A549 (cell line): ENCODE measurements at regions not wholly inside any gene's neighbourhood (a gene's known extent, or its start where the extent isn't known, plus 50 kb on each side); places are given as distances from the start of the nearest gene placed in this dataset.

ENCODE experiments used
- ATAC-seq, 2 experiments: fragments of 200-7000 bp in 1 of 2; fragments of >200 bp in 1 of 2; cut with Nextera tagmentation in 1 of 2; cut with Tn5 transposase in 1 of 2; 3 replicates each; pipeline versions ENCODE4 v1.8.0 to v1.9.1; 2018 to 2020; ENCODE audit warnings: mild to moderate bottlenecking in 1 of 2, moderate library complexity in 1 of 2
- CTCF ChIA-PET: fragments of 300-600 bp; sonication (Branson Sonifier 250); formaldehyde crosslinking; extraction: SDS; loops from one replicate; lab custom pipeline; 2021; ENCODE audit warnings: antibody characterized with exemption, inconsistent platforms; lab: Yijun Ruan, JAX
- POLR2A ChIA-PET: fragments of 350-600 bp; formaldehyde crosslinking; extraction: SDS; loops from one replicate; lab custom pipeline; 2021; ENCODE audit warnings: antibody characterized with exemption, inconsistent platforms; lab: Yijun Ruan, JAX
- DNase-seq, 2 experiments: peaks; one replicate each; pipeline versions ENCODE4 v3.0.0 to v3.0.0-alpha.2; 2011 to 2016; ENCODE audit warnings: low read depth in 1 of 2, low spot score in 1 of 2
- FAIRE-seq: peaks from 2 replicates; lab custom pipeline; 2011; peaks lifted over from hg19 to GRCh38; lab: Jason Lieb, UNC
- H3K27ac ChIP-seq, 2 experiments: fragments of >200 bp; sonication (Bioruptor Twin); formaldehyde crosslinking; 3 replicates each; pipeline ENCODE4 v1.5.1; 2016 to 2017
- H3K4me1 ChIP-seq: fragments of >200 bp; sonication (Bioruptor Twin); formaldehyde crosslinking; 3 replicates; pipeline ENCODE4 v1.6.1; 2016
- H3K4me2 ChIP-seq: fragments of >200 bp; sonication (Bioruptor Twin); formaldehyde crosslinking; 3 replicates; pipeline ENCODE4 v1.6.1; 2016
- H3K4me3 ChIP-seq: fragments of >200 bp; sonication (Bioruptor Twin); formaldehyde crosslinking; 3 replicates; pipeline ENCODE4 v1.5.1; 2016
- H3K9me3 ChIP-seq: fragments of >200 bp; sonication (Bioruptor Twin); formaldehyde crosslinking; 3 replicates; pipeline ENCODE4 v1.6.1; 2016
- EHMT2 ChIP-seq: fragments of 200-600 bp; sonication (generic); IDR thresholded peaks from 2 replicates; pipeline ENCODE4 v1.6.1; 2016; ENCODE audit warnings: antibody characterized with exemption, low read depth, mild to moderate bottlenecking, moderate library complexity
- ESRRA ChIP-seq: fragments of 150-350 bp; IDR thresholded peaks from 2 replicates; pipeline ENCODE4 v1.6.1; 2014; ENCODE audit warnings: mild to moderate bottlenecking, low read length, borderline replicate concordance
- FOSB ChIP-seq: fragments of 250-450 bp; sonication (Bioruptor Pico); IDR thresholded peaks from 2 replicates; pipeline ENCODE4 v1.5.0; 2020; ENCODE audit warnings: mild to moderate bottlenecking, moderate library complexity
- FOSL2 ChIP-seq, 2 experiments: fragments of 450-650 bp in 1 of 2; fragments of >200 bp in 1 of 2; sonication (Bioruptor Twin) in 1 of 2; formaldehyde crosslinking; IDR thresholded peaks; 2 replicates each; pipeline versions ENCODE4 v1.5.0 to v1.6.1; 2016 to 2020; ENCODE audit warnings: mild to moderate bottlenecking in 1 of 2, moderate library complexity in 1 of 2
- HDAC2 ChIP-seq: fragments of 200-600 bp; sonication (generic); IDR thresholded peaks from 2 replicates; pipeline ENCODE4 v1.6.1; 2016
- HEYL ChIP-seq: fragments of 250-450 bp; sonication (Bioruptor Pico); IDR thresholded peaks from 2 replicates; pipeline ENCODE4 v1.8.0; 2021; ENCODE audit warnings: mild to moderate bottlenecking, moderate library complexity
- HOXA7 ChIP-seq: fragments of 250-450 bp; sonication (Bioruptor Pico); IDR thresholded peaks from 2 replicates; pipeline ENCODE4 v1.5.0; 2020; ENCODE audit warnings: mild to moderate bottlenecking, moderate library complexity
- MAFK ChIP-seq: fragments of 450-650 bp; IDR thresholded peaks from 2 replicates; pipeline ENCODE4 v1.6.1; 2014; ENCODE audit not compliant: partially characterized antibody
- MAZ ChIP-seq: fragments of 150-350 bp; IDR thresholded peaks from 2 replicates; pipeline ENCODE4 v1.6.1; 2014; ENCODE audit warnings: antibody characterized with exemption, low read depth, low read length, borderline replicate concordance
- NFE2L2 ChIP-seq: fragments of 150-350 bp; conservative IDR thresholded peaks from 2 replicates; pipeline ENCODE4 v1.6.1; 2014; ENCODE audit warnings: low read length
- NR3C1 ChIP-seq: fragments of >200 bp; sonication (Bioruptor Twin); formaldehyde crosslinking; IDR thresholded peaks from 3 replicates; pipeline ENCODE4 v1.6.1; 2017
- PHF8 ChIP-seq: fragments of 200-600 bp; sonication (generic); IDR thresholded peaks from 2 replicates; pipeline ENCODE4 v1.6.1; 2016; ENCODE audit warnings: low read depth, mild to moderate bottlenecking, antibody characterized with exemption, moderate library complexity, borderline replicate concordance
- WGBS: methylation state at CpG from one replicate; pipeline ENCODE4 v1.1.6; 2017; ENCODE audit errors: missing lambda C conversion rate; 5-methylcytosine and 5-hydroxymethylcytosine counted together
- TF ChIP-seq, protein P1 (sequence below): fragments of 450-650 bp; IDR thresholded peaks from 2 replicates; pipeline ENCODE4 v1.6.1; 2014; ENCODE audit warnings: antibody characterized with exemption
- TF ChIP-seq, protein P2 (sequence below): fragments of >200 bp; sonication (Bioruptor Twin); formaldehyde crosslinking; IDR thresholded peaks from 3 replicates; pipeline ENCODE4 v1.6.1; 2016
- TF ChIP-seq, protein P3 (sequence below): fragments of 200-600 bp; sonication (generic); IDR thresholded peaks from 2 replicates; pipeline ENCODE4 v1.6.1; 2016; ENCODE audit warnings: antibody characterized with exemption, mild to moderate bottlenecking, moderate library complexity
- TF ChIP-seq, protein P4 (sequence below): IDR thresholded peaks from 2 replicates; pipeline ENCODE4 v1.6.1; 2012

DNA sequence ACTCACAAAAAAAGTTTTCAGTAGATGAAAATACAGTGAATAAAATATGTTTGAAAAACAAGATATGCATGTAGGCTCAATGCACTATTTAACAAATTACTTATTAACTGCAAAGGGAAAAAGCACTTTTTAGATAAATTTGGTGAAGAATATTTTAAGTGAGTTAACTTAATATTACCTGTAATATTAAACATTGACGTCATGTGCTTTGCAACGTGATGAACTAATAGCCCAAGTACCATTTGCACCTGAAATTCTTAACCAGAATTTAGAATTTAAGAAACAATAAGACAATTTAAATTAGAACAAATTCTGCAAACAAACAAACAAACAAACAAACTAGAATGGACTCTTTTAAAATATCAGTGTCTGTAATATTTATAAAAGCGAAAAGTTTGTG, 659.0 kb upstream of the NOVA1 start:
- WGBS = 40% methylated on average over 3 of the region's 3 CpGs
- ChIA-PET POLR2A (no interaction called here), CTCF (no interaction called here)
- FAIRE-seq = no peak
- no peak overlapping the region for H3K4me2 ChIP-seq
- TF ChIP-seq, protein P1, sequence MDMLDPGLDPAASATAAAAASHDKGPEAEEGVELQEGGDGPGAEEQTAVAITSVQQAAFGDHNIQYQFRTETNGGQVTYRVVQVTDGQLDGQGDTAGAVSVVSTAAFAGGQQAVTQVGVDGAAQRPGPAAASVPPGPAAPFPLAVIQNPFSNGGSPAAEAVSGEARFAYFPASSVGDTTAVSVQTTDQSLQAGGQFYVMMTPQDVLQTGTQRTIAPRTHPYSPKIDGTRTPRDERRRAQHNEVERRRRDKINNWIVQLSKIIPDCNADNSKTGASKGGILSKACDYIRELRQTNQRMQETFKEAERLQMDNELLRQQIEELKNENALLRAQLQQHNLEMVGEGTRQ = no peak
- no peak for TF ChIP-seq FOSB (CRISPR knock-in tag)
- TF ChIP-seq HEYL (CRISPR knock-in tag) = no peak
- no peak for TF ChIP-seq MAZ
- H3K27ac ChIP-seq = no peak overlapping the region
- DNase-seq = no peak
- no peak for ATAC-seq
- no peaks in the 10 kb centered on the region for H3K4me1 ChIP-seq
- H3K4me3 ChIP-seq = no peak overlapping the region
- H3K9me3 ChIP-seq = no peaks in the 10 kb centered on the region

DNA sequence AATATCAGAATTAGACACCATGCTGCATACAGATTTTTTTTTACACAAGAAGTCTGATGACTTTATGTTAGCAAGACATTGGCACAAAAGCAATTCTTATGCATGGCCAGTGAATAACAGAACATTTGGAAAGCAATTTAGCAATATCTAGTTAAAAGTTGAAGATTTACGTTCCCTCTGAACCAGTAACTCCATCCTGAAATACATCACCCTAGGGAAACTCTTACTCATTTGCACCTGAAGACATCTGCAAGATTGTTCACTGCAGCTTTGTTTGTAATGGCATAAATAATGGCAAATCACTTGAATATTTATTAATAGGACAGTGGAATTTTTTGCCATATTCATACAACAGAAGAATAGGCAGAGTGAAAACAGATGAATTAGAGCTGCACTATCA, 670.0 kb upstream of the NOVA1 start:
- Histone ChIP-seq H3K4me1 (no peaks in the 10 kb centered on the region), H3K4me3 (no peak overlapping the region), H3K27ac (no peak overlapping the region)
- CTCF ChIA-PET = no interaction called here
- TF ChIP-seq HOXA7 = no peak
- TF ChIP-seq, all 56 proteins: peak for 0
- Histone ChIP-seq H3K9me3 (no peaks in the 10 kb centered on the region), H3K4me2 (no peak overlapping the region)
- WGBS = 24% methylated on average over 1 of the region's 1 CpG
- ATAC-seq (no peak), FAIRE-seq (no peak), DNase-seq (no peak)
- POLR2A ChIA-PET = no interaction called here

DNA sequence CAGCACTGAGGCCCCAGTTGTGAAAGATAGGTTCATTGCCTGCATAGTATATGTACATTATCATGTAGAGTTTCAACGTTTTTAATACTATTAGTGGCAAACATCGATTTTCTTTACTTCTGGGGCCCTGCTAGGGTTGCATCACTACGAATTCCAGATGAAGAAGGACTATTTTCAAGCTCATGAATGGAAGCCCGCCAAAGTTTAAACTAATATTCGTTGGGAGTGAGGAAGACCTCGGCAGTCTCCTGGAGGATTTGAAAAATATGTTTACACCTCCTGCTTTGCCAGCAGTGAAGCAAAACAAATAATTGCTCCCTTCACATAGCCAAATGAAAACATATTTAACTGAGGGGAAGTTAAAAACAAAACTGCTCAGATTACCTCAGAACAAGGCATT, 672.9 kb upstream of the NOVA1 start:
- Histone ChIP-seq H3K4me2 (no peak overlapping the region), H3K27ac (no peak overlapping the region), H3K9me3 (no peaks in the 10 kb centered on the region), H3K4me3 (no peak overlapping the region), H3K4me1 (no peaks in the 10 kb centered on the region)
- FAIRE-seq = no peak
- WGBS = 6% methylated on average over 6 of the region's 6 CpGs
- DNase-seq = no peak
- no peak for ATAC-seq
- POLR2A ChIA-PET = no interaction called here
- no peak for TF ChIP-seq ESRRA
- TF ChIP-seq EHMT2 = no peak
- TF ChIP-seq MAZ = no peak
- no peak for TF ChIP-seq MAFK
- TF ChIP-seq, protein P2, sequence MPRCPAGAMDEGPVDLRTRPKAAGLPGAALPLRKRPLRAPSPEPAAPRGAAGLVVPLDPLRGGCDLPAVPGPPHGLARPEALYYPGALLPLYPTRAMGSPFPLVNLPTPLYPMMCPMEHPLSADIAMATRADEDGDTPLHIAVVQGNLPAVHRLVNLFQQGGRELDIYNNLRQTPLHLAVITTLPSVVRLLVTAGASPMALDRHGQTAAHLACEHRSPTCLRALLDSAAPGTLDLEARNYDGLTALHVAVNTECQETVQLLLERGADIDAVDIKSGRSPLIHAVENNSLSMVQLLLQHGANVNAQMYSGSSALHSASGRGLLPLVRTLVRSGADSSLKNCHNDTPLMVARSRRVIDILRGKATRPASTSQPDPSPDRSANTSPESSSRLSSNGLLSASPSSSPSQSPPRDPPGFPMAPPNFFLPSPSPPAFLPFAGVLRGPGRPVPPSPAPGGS = no peak
- no peak for TF ChIP-seq NFE2L2
- TF ChIP-seq, protein P3, sequence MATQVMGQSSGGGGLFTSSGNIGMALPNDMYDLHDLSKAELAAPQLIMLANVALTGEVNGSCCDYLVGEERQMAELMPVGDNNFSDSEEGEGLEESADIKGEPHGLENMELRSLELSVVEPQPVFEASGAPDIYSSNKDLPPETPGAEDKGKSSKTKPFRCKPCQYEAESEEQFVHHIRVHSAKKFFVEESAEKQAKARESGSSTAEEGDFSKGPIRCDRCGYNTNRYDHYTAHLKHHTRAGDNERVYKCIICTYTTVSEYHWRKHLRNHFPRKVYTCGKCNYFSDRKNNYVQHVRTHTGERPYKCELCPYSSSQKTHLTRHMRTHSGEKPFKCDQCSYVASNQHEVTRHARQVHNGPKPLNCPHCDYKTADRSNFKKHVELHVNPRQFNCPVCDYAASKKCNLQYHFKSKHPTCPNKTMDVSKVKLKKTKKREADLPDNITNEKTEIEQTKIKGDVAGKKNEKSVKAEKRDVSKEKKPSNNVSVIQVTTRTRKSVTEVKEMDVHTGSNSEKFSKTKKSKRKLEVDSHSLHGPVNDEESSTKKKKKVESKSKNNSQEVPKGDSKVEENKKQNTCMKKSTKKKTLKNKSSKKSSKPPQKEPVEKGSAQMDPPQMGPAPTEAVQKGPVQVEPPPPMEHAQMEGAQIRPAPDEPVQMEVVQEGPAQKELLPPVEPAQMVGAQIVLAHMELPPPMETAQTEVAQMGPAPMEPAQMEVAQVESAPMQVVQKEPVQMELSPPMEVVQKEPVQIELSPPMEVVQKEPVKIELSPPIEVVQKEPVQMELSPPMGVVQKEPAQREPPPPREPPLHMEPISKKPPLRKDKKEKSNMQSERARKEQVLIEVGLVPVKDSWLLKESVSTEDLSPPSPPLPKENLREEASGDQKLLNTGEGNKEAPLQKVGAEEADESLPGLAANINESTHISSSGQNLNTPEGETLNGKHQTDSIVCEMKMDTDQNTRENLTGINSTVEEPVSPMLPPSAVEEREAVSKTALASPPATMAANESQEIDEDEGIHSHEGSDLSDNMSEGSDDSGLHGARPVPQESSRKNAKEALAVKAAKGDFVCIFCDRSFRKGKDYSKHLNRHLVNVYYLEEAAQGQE = no peak
- TF ChIP-seq, protein P4, sequence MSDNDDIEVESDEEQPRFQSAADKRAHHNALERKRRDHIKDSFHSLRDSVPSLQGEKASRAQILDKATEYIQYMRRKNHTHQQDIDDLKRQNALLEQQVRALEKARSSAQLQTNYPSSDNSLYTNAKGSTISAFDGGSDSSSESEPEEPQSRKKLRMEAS = no peak
- TF ChIP-seq FOSL2 (IDR thresholded peaks at IDR 0.05) = no peak
- no peak for TF ChIP-seq FOSL2 (CRISPR knock-in tag; IDR thresholded peaks at IDR 0.05)
- no peak for TF ChIP-seq PHF8
- TF ChIP-seq NR3C1 = no peak
- no peak for TF ChIP-seq HDAC2
- CTCF ChIA-PET = no interaction called here
